HL-60 (cell line): ENCODE measurements at regions not wholly inside any gene's neighbourhood (a gene's known extent, or its start where the extent isn't known, plus 50 kb on each side); places are given as distances from the start of the nearest gene placed in this dataset.

ENCODE experiments used
- DNase-seq, 2 experiments: peaks; one replicate each; pipeline ENCODE4 v3.0.0-alpha.2; 2010 to 2020; ENCODE audit warnings: low read depth in 1 of 2, low spot score in 1 of 2
- H3K27ac ChIP-seq: fragments of 250-450 bp; sonication (Bioruptor Pico); replicated peaks from 2 replicates; pipeline ENCODE4 v1.5.1; 2020; ENCODE audit warnings: mild to moderate bottlenecking, moderate library complexity
- H3K27me3 ChIP-seq: fragments of 250-450 bp; sonication (Bioruptor Pico); 2 replicates; pipeline ENCODE4 v1.5.1; 2021; ENCODE audit warnings: mild to moderate bottlenecking, moderate library complexity; ENCODE audit not compliant: insufficient read depth, poor library complexity, severe bottlenecking
- H3K4me3 ChIP-seq: replicated peaks from 2 replicates; pipeline ENCODE4 v1.5.1; 2011; ENCODE audit warnings: mild to moderate bottlenecking, control low read depth, low read length; ENCODE audit not compliant: insufficient read depth
- CTCF ChIP-seq: IDR thresholded peaks from one replicate; pipeline ENCODE4 v1.5.1; 2011; ENCODE audit warnings: low read length, control low read depth, inconsistent platforms; ENCODE audit not compliant: insufficient read depth
- GABPA ChIP-seq: IDR thresholded peaks from 2 replicates; pipeline ENCODE4 v1.6.1; 2012; ENCODE audit warnings: low read depth
- POLR2AphosphoS5 ChIP-seq: IDR thresholded peaks from 2 replicates; pipeline ENCODE4 v1.6.1; 2012; ENCODE audit warnings: low read depth
- REST ChIP-seq: IDR thresholded peaks from 2 replicates; pipeline ENCODE4 v1.6.1; 2012; ENCODE audit warnings: low read depth; ENCODE audit not compliant: insufficient replicate concordance
- SPI1 ChIP-seq: IDR thresholded peaks from 2 replicates; pipeline ENCODE4 v1.6.1; 2012; ENCODE audit warnings: low read depth, mild to moderate bottlenecking, borderline replicate concordance

DNA sequence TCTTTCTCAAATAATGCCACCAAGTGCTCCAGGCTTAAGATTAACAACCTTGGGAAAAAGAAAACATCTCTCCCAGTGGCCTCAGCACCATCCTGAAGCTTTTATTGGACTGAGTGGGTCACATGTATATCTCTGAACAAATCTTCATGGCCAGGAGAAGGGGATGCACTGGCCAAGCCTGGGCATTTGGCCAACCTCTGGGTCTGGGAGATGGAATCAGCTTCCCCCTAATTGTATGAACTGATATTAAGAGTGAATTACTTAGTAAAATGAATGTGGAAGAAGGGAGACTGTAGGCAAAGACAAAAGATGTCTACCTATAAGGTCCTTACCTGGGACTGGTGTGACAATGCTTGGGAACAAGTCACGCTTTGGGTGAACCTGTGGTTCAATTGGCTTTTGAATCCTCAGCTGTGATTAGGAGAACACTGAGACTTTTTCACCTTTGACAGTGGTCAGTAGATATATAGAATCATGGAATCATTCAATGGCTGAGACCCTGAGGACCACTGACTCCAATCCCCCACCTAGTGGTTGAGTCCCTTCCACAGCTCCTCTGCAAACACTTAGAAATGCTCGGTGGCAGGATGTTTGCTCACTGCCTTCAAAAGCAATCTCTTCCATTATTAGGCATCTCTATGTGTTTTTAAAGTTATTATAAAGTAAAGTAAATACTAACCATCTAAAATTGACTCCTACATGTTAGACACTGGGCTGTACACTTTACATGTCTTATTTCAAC lies 102.6 kb upstream of the ATP1A1 start:
- TF ChIP-seq GABPA = no peak
- no peak for TF ChIP-seq SPI1
- TF ChIP-seq POLR2AphosphoS5 = no peak
- TF ChIP-seq REST = no peak
- no peak for TF ChIP-seq CTCF
- Histone ChIP-seq H3K27me3 (no peaks in the 10 kb centered on the region), H3K27ac (no peak overlapping the region), H3K4me3 (no peak overlapping the region)
- DNase-seq = no peak

DNA sequence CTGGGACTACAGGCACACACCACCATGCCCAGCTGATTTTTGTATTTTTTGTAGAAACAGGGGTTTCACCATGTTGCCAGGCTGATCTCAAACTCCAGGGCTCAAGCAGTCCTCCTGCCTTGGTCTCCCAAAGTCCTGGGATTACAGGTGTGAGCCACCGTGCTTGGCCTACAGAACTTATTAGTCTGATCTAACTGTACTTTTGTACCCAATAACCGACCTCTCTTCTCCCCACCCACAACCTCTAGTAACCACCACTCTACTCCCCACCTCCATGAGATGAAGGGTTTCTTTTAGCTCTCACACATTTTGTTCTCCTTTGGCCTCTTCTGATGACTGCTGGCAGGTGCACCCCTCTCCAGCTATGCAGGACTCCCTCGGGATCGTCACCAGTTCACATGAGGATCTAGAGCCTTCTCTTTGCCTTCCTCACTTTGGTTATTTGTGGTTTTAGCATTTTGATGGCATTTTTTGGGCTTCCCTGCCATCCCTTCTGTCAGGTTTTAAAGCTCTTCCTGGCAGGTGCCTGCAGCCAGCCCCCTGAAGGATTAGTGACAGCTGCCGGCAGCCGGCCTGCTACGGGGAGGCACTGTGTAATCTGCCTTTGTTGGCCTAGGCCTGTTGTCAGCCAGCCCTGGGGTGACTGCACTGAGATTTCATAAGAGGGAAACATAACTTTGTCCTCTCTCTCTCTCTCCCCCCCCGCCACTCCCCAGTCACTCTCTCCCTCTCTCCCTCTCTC lies 99.8 kb upstream of the ATP1A1 start:
- TF ChIP-seq GABPA (no peak), REST (no peak), POLR2AphosphoS5 (no peak), SPI1 (no peak), CTCF (no peak)
- Histone ChIP-seq H3K27me3 (no peaks in the 10 kb centered on the region), H3K4me3 (no peak overlapping the region), H3K27ac (no peak overlapping the region)
- DNase-seq = no peak

DNA sequence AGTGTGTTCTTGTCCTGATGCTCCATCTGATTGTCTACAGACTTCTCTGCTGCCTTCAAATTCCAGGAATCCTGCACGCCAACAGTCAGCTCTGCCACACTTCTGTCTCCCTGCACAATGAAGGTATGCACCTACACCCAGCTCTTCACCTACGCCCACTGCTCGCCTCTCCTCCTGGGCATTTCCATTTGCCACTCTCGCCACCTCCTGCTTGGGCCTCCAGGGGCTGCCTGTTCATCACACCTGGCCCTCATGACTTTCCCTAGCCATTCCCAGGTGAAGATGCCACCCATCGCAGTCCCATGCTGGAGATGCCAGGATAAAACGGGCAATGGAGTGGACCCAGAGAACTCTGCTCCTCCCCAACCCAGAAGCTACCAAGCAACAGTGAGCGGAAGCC lies 96.5 kb upstream of the ATP1A1 start:
- DNase-seq = no peak
- Histone ChIP-seq H3K27me3 (no peaks in the 10 kb centered on the region), H3K27ac (no peak overlapping the region), H3K4me3 (no peak overlapping the region)
- no peak for TF ChIP-seq REST
- no peak for TF ChIP-seq SPI1
- no peak for TF ChIP-seq CTCF
- no peak for TF ChIP-seq GABPA
- TF ChIP-seq POLR2AphosphoS5 = no peak
